ENCODE measurements at regions not wholly inside any gene's neighbourhood (a gene's known extent, or its start where the extent isn't known, plus 50 kb on each side); places are given as distances from the start of the nearest gene placed in this dataset.

DNA sequence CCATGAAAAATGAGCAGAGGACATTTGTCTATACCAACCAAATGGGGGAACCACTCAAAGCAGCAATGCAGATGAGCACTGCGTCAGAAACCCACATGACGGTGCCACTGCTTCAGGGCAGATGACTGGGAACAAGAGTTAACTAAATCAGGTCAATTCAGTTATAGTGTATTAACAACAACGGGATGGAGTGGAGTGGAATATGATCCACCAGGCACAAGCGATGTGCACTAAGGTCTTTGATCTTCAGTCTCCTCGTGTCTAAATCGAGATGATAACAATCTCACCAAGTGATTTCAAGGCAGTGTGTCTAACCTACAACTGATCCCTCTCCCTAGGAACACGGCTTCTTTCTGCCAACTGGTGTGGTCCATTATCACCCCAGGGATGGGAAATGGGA, 269.0 kb downstream of the RAD51AP2 start (continued):
- TF ChIP-seq, protein P1, sequence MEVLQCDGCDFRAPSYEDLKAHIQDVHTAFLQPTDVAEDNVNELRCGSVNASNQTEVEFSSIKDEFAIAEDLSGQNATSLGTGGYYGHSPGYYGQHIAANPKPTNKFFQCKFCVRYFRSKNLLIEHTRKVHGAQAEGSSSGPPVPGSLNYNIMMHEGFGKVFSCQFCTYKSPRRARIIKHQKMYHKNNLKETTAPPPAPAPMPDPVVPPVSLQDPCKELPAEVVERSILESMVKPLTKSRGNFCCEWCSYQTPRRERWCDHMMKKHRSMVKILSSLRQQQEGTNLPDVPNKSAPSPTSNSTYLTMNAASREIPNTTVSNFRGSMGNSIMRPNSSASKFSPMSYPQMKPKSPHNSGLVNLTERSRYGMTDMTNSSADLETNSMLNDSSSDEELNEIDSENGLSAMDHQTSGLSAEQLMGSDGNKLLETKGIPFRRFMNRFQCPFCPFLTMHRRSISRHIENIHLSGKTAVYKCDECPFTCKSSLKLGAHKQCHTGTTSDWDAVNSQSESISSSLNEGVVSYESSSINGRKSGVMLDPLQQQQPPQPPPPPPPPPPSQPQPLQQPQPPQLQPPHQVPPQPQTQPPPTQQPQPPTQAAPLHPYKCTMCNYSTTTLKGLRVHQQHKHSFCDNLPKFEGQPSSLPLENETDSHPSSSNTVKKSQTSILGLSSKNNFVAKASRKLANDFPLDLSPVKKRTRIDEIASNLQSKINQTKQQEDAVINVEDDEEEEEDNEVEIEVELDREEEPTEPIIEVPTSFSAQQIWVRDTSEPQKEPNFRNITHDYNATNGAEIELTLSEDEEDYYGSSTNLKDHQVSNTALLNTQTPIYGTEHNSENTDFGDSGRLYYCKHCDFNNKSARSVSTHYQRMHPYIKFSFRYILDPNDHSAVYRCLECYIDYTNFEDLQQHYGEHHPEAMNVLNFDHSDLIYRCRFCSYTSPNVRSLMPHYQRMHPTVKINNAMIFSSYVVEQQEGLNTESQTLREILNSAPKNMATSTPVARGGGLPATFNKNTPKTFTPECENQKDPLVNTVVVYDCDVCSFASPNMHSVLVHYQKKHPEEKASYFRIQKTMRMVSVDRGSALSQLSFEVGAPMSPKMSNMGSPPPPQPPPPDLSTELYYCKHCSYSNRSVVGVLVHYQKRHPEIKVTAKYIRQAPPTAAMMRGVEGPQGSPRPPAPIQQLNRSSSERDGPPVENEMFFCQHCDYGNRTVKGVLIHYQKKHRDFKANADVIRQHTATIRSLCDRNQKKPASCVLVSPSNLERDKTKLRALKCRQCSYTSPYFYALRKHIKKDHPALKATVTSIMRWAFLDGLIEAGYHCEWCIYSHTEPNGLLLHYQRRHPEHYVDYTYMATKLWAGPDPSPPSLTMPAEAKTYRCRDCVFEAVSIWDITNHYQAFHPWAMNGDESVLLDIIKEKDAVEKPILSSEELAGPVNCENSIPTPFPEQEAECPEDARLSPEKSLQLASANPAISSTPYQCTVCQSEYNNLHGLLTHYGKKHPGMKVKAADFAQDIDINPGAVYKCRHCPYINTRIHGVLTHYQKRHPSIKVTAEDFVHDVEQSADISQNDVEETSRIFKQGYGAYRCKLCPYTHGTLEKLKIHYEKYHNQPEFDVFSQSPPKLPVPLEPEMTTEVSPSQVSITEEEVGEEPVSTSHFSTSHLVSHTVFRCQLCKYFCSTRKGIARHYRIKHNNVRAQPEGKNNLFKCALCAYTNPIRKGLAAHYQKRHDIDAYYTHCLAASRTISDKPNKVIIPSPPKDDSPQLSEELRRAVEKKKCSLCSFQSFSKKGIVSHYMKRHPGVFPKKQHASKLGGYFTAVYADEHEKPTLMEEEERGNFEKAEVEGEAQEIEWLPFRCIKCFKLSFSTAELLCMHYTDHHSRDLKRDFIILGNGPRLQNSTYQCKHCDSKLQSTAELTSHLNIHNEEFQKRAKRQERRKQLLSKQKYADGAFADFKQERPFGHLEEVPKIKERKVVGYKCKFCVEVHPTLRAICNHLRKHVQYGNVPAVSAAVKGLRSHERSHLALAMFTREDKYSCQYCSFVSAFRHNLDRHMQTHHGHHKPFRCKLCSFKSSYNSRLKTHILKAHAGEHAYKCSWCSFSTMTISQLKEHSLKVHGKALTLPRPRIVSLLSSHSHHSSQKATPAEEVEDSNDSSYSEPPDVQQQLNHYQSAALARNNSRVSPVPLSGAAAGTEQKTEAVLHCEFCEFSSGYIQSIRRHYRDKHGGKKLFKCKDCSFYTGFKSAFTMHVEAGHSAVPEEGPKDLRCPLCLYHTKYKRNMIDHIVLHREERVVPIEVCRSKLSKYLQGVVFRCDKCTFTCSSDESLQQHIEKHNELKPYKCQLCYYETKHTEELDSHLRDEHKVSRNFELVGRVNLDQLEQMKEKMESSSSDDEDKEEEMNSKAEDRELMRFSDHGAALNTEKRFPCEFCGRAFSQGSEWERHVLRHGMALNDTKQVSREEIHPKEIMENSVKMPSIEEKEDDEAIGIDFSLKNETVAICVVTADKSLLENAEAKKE (CRISPR knock-in tag; IDR thresholded peaks at IDR 0.05) = no peak
- TF ChIP-seq ZNF331 (CRISPR knock-in tag; IDR thresholded peaks at IDR 0.05; ENCODE audit: low read depth) (no peak), JUNB (IDR thresholded peaks at IDR 0.05; ENCODE audit: unreplicated experiment) (no peak), STAT1 (IDR thresholded peaks at IDR 0.05; ENCODE audit: unreplicated experiment) (no peak), NANOG (IDR thresholded peaks at IDR 0.05; ENCODE audit: borderline replicate concordance) (no peak)

DNA sequence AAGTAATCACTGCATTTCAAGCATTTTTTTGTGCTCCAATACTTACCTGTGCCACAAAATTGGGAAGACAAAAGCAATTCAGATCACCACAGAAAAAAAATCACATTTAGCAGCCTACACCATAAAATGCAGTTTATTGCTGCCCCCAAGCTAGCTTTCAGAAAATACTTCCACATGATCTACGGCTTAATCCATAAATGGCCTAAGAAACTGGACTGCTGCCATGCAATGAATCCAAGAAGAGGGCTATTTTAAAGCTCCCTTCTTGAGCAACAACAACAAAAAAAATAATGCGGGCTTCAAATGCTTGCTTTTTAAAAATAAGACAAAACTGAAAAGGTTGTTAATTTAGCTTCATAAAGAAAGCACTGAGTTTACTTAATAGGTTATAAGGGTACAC, 272.3 kb downstream of the RAD51AP2 start:
- peaks cover 8% of the 10 kb centered on the region; the same call in 2 of the 3 replicates for H3K4me1 Mint-ChIP-seq
- TF ChIP-seq, protein P1 (CRISPR knock-in tag; IDR thresholded peaks at IDR 0.05) = no peak
- TF ChIP-seq, protein P2, sequence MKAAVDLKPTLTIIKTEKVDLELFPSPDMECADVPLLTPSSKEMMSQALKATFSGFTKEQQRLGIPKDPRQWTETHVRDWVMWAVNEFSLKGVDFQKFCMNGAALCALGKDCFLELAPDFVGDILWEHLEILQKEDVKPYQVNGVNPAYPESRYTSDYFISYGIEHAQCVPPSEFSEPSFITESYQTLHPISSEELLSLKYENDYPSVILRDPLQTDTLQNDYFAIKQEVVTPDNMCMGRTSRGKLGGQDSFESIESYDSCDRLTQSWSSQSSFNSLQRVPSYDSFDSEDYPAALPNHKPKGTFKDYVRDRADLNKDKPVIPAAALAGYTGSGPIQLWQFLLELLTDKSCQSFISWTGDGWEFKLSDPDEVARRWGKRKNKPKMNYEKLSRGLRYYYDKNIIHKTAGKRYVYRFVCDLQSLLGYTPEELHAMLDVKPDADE (IDR thresholded peaks at IDR 0.05) = no peak

More for the DNA sequence above, 272.3 kb downstream of the RAD51AP2 start:
- Histone ChIP-seq H4K20me1 (replicated peaks; ENCODE audit: insufficient read depth) (no peaks in the 10 kb centered on the region), H3F3A (replicated peaks; ENCODE audit: low read depth) (no peaks in the 10 kb centered on the region), H3K9me2 (ENCODE audit: insufficient read depth) (no peaks in the 10 kb centered on the region), H3K4me1 (ENCODE audit: insufficient read depth) (no peaks in the 10 kb centered on the region), H3K27me3 (ENCODE audit: insufficient read depth) (no peaks in the 10 kb centered on the region), H3K4me2 (no peak overlapping the region), H2AFZ (no peak overlapping the region), H3K79me2 (replicated peaks; ENCODE audit: insufficient read depth) (no peaks in the 10 kb centered on the region), H3K27ac (ENCODE audit: low read depth) (no peak overlapping the region), H3K36me3 (ENCODE audit: insufficient read depth) (no peaks in the 10 kb centered on the region), H3K4me3 (no peak overlapping the region)
- no peaks in the 10 kb centered on the region for H3K36me3 Mint-ChIP-seq (ENCODE audit: low read depth)
- no peak overlapping the region for H3K4me3 Mint-ChIP-seq
- ATAC-seq = no peak
- no peak overlapping the region for H3K27ac Mint-ChIP-seq
- no peaks in the 10 kb centered on the region for H3K27me3 Mint-ChIP-seq (ENCODE audit: insufficient read depth, low read depth, poor library complexity)
- H3K9me3 Mint-ChIP-seq = no peaks in the 10 kb centered on the region
- DNase-seq (ENCODE audit: low spot score) = no peak

All from GM23338 (cell line).